H1 (cell line): ENCODE measurements at regions not wholly inside any gene's neighbourhood (a gene's known extent, or its start where the extent isn't known, plus 50 kb on each side); places are given as distances from the start of the nearest gene placed in this dataset.

Experiments
- BCL11A ChIP-seq, 2 experiments: IDR thresholded peaks; one replicate each; pipeline ENCODE4 v1.6.1; 2011; ENCODE audit warnings: low read depth in 2 of 2, low read length in 2 of 2, mild to moderate bottlenecking in 2 of 2
- JUND ChIP-seq: IDR thresholded peaks from 2 replicates; pipeline ENCODE4 v1.6.1; 2011; ENCODE audit warnings: mild to moderate bottlenecking, improper control_type of control experiment, low read length
- TF ChIP-seq, protein P1 (sequence below), 3 experiments: IDR thresholded peaks; 1 replicate in 2 of 3; 2 replicates in 1 of 3; pipeline versions ENCODE4 v1.5.1 to v1.6.1; 2011; ENCODE audit warnings: low read length in 3 of 3, mild to moderate bottlenecking in 3 of 3, inconsistent platforms in 2 of 3, low read depth in 1 of 3, moderate library complexity in 1 of 3; ENCODE audit not compliant: insufficient read depth in 1 of 3; ENCODE audit errors: control extremely low read depth in 1 of 3

- TF ChIP-seq JUND, result no peak
- TF ChIP-seq BCL11A (IDR thresholded peaks at IDR 0.05; ENCODE audit: low read depth in 2 of 2, low read length in 2 of 2), result no peak
- TF ChIP-seq, protein P1, sequence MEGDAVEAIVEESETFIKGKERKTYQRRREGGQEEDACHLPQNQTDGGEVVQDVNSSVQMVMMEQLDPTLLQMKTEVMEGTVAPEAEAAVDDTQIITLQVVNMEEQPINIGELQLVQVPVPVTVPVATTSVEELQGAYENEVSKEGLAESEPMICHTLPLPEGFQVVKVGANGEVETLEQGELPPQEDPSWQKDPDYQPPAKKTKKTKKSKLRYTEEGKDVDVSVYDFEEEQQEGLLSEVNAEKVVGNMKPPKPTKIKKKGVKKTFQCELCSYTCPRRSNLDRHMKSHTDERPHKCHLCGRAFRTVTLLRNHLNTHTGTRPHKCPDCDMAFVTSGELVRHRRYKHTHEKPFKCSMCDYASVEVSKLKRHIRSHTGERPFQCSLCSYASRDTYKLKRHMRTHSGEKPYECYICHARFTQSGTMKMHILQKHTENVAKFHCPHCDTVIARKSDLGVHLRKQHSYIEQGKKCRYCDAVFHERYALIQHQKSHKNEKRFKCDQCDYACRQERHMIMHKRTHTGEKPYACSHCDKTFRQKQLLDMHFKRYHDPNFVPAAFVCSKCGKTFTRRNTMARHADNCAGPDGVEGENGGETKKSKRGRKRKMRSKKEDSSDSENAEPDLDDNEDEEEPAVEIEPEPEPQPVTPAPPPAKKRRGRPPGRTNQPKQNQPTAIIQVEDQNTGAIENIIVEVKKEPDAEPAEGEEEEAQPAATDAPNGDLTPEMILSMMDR (IDR thresholded peaks at IDR 0.05; ENCODE audit: control extremely low read depth in 1 of 3, insufficient read depth in 1 of 3, low read depth in 1 of 3, low read length in 3 of 3), result no peak
Measured at GRCh38 chrX:78555401-78555980, 103.6 kb downstream of the RTL3 start.
